NCI-H510A treated with DMSO at 0.1 percent for 48 hours (cell line): ENCODE measurements at regions not wholly inside any gene's neighbourhood (a gene's known extent, or its start where the extent isn't known, plus 50 kb on each side); places are given as distances from the start of the nearest gene placed in this dataset.

Experiments
- DNase-seq: peaks from one replicate; lab custom pipeline; 2025; lab: John Stamatoyannopoulos, UW

- DNase-seq = no peak
These were observed 503.7 kb downstream of the ANXA1 start for GRCh38 chr9:73655363-73655762.

GRCh38 chr9:73655831-73656230 lies 504.2 kb downstream of the ANXA1 start:
- no peak for DNase-seq

GRCh38 chr9:73665253-73665652 lies 513.6 kb downstream of the ANXA1 start:
- no peak for DNase-seq

- DNase-seq = no peak
These were observed 516.1 kb downstream of the ANXA1 start for GRCh38 chr9:73667749-73668148.

GRCh38 chr9:73680831-73681230 lies 529.2 kb downstream of the ANXA1 start:
- no peak for DNase-seq

GRCh38 chr9:73682789-73683188 lies 531.1 kb downstream of the ANXA1 start:
- no peak for DNase-seq

- DNase-seq = peak; percentile 6
These were observed 532.4 kb downstream of the ANXA1 start for GRCh38 chr9:73683862-73684591.

GRCh38 chr9:73684601-73685000 lies 532.9 kb downstream of the ANXA1 start:
- no peak for DNase-seq

- DNase-seq = no peak
These were observed 534.1 kb downstream of the ANXA1 start for GRCh38 chr9:73685786-73686185.

GRCh38 chr9:73689051-73689870 lies 537.6 kb downstream of the ANXA1 start:
- DNase-seq = no peak

- no peak for DNase-seq
These were observed 549.9 kb downstream of the ANXA1 start for GRCh38 chr9:73701415-73702057.

- no peak for DNase-seq
These were observed 562.6 kb downstream of the ANXA1 start for GRCh38 chr9:73714294-73714693.

GRCh38 chr9:73715591-73715990 lies 563.9 kb downstream of the ANXA1 start:
- no peak for DNase-seq

- no peak for DNase-seq
These were observed 568.0 kb downstream of the ANXA1 start for GRCh38 chr9:73719660-73720059.

GRCh38 chr9:73720601-73721000 lies 568.9 kb downstream of the ANXA1 start:
- no peak for DNase-seq

- no peak for DNase-seq
These were observed 584.6 kb downstream of the ANXA1 start for GRCh38 chr9:73736270-73736669.

GRCh38 chr9:73738741-73739530 lies 587.3 kb downstream of the ANXA1 start:
- DNase-seq = no peak

GRCh38 chr9:73741316-73741715 lies 589.7 kb downstream of the ANXA1 start:
- DNase-seq = no peak

GRCh38 chr9:73742412-73742811 lies 590.7 kb downstream of the ANXA1 start:
- DNase-seq = no peak

- no peak for DNase-seq
These were observed 592.2 kb downstream of the ANXA1 start for GRCh38 chr9:73743826-73744225.

- no peak for DNase-seq
These were observed 593.9 kb downstream of the ANXA1 start for GRCh38 chr9:73745598-73745997.

- no peak for DNase-seq
These were observed 601.5 kb downstream of the ANXA1 start for GRCh38 chr9:73753171-73753570.
